Lung microvascular endothelial cell (primary cell): ENCODE measurements at regions not wholly inside any gene's neighbourhood (a gene's known extent, or its start where the extent isn't known, plus 50 kb on each side); places are given as distances from the start of the nearest gene placed in this dataset.
A peak's percentile ranks its signal among the peaks of the same experiment; 100 is the strongest.

Source experiments
- DNase-seq, 2 donors: peaks; one replicate each; pipeline versions ENCODE4 v3.0.0 to v3.0.0-alpha.2; 2010; ENCODE audit warnings: low read depth in 2 of 2

GRCh38 chr5:111582993-111583601 is 70.8 kb upstream of the STARD4 start:
- no peak for DNase-seq

GRCh38 chr5:111582451-111582850 is 70.1 kb upstream of the STARD4 start:
- DNase-seq = no peak

GRCh38 chr5:111580956-111581355 is 68.6 kb upstream of the STARD4 start:
- no peak for DNase-seq

- DNase-seq = peak in 1 of 2 donors; percentile 61
Observed at GRCh38 chr5:111574311-111574710, 62.0 kb upstream of the STARD4 start.

GRCh38 chr5:111572561-111572960 is 60.2 kb upstream of the STARD4 start:
- DNase-seq = no peak

- DNase-seq = peak in 1 of 2 donors; percentile 100
Observed at GRCh38 chr5:111563031-111563822, 50.9 kb upstream of the STARD4 start.

GRCh38 chr5:111562561-111562960 is 50.2 kb upstream of the STARD4 start:
- peak in 1 of 2 donors; percentile 76 for DNase-seq
